Spinal cord (tissue), 9 donors: ENCODE measurements at regions not wholly inside any gene's neighbourhood (a gene's known extent, or its start where the extent isn't known, plus 50 kb on each side); places are given as distances from the start of the nearest gene placed in this dataset.
A peak's percentile ranks its signal among the peaks of the same experiment; 100 is the strongest.
"Not testable (repeated sequence)": the region's sequence is repeated elsewhere in the genome, so short reads cannot be mapped to it uniquely, and the experiment has no call there.

Experiments used
- DNase-seq, 6 donors: peaks; one replicate each; pipeline versions ENCODE4 v3.0.0 to v3.0.0-alpha.2; 2013 to 2015; ENCODE audit warnings: low spot score in 6 of 6, low read depth in 4 of 6
- H3K27ac ChIP-seq: one replicate; pipeline ENCODE4 v1.5.1; 2013; ENCODE audit warnings: low read depth, low read length, control low read depth
- H3K27me3 ChIP-seq: one replicate; pipeline ENCODE4 v1.6.1; 2013; ENCODE audit warnings: low read length; ENCODE audit not compliant: control insufficient read depth, insufficient read depth
- H3K36me3 ChIP-seq: one replicate; pipeline ENCODE4 v1.6.1; 2013; ENCODE audit warnings: low read length; ENCODE audit not compliant: control insufficient read depth, insufficient read depth
- H3K4me1 ChIP-seq: one replicate; pipeline ENCODE4 v1.6.1; 2013; ENCODE audit warnings: low read length; ENCODE audit not compliant: control insufficient read depth, insufficient read depth
- H3K4me3 ChIP-seq: one replicate; pipeline ENCODE4 v1.5.1; 2013; ENCODE audit warnings: low read depth, low read length, control low read depth
- H3K9me3 ChIP-seq: one replicate; pipeline ENCODE4 v1.6.1; 2013; ENCODE audit warnings: low read length; ENCODE audit not compliant: control insufficient read depth, insufficient read depth
- WGBS: methylation state at CpG from one replicate; pipeline ENCODE4 v1.1.5; 2013; ENCODE audit warnings: missing lambda C conversion rate; ENCODE audit not compliant: insufficient coverage; 5-methylcytosine and 5-hydroxymethylcytosine counted together
- donor health status: healthy.

GRCh38 chr5:160493806-160494338 lies 72.2 kb downstream of the PTTG1 start:
- Histone ChIP-seq H3K27ac (no peak overlapping the region), H3K36me3 (no peaks in the 10 kb centered on the region), H3K4me3 (no peak overlapping the region), H3K27me3 (no peaks in the 10 kb centered on the region), H3K4me1 (no peaks in the 10 kb centered on the region), H3K9me3 (no peaks in the 10 kb centered on the region)
- DNase-seq = peak in 1 of 6 donors; percentile 45
- no CpG with 5 or more reads among the region's 2 CpGs for WGBS

- Histone ChIP-seq H3K9me3 (no peaks in the 10 kb centered on the region), H3K36me3 (no peaks in the 10 kb centered on the region), H3K4me3 (no peak overlapping the region), H3K27me3 (no peaks in the 10 kb centered on the region), H3K27ac (no peak overlapping the region), H3K4me1 (no peaks in the 10 kb centered on the region)
- no peak for DNase-seq
- no CpG with 5 or more reads among the region's 4 CpGs for WGBS
These were observed 72.8 kb downstream of the PTTG1 start for GRCh38 chr5:160494451-160494850.

- no peak for DNase-seq
- H3K4me1 ChIP-seq = no peaks in the 10 kb centered on the region
- 85% methylated on average over 5 of the region's 6 CpGs for WGBS
- H3K27ac ChIP-seq = no peak overlapping the region
- H3K27me3 ChIP-seq = no peaks in the 10 kb centered on the region
- H3K9me3 ChIP-seq = no peaks in the 10 kb centered on the region
- no peak overlapping the region for H3K4me3 ChIP-seq
- no peaks in the 10 kb centered on the region for H3K36me3 ChIP-seq
These were observed 74.7 kb downstream of the PTTG1 start for GRCh38 chr5:160496334-160496733.

- Histone ChIP-seq H3K27me3 (no peaks in the 10 kb centered on the region), H3K9me3 (no peaks in the 10 kb centered on the region), H3K4me3 (no peak overlapping the region), H3K27ac (no peak overlapping the region), H3K4me1 (no peaks in the 10 kb centered on the region), H3K36me3 (no peaks in the 10 kb centered on the region)
- no peak for DNase-seq
- WGBS = 100% methylated on average over 4 of the region's 5 CpGs
These were observed 75.1 kb downstream of the PTTG1 start for GRCh38 chr5:160496784-160497183.

- 80% methylated on average over 1 of the region's 2 CpGs for WGBS
- no peak overlapping the region for H3K4me3 ChIP-seq
These were observed 76.2 kb downstream of the PTTG1 start for GRCh38 chr5:160497878-160498277.

GRCh38 chr5:160498441-160499043 lies 76.9 kb downstream of the PTTG1 start:
- H3K36me3 ChIP-seq, H3K9me3 ChIP-seq, DNase-seq, H3K27ac ChIP-seq, H3K27me3 ChIP-seq, H3K4me3 ChIP-seq, H3K4me1 ChIP-seq: not testable (repeated sequence)
- 90% methylated on average over 2 of the region's 21 CpGs for WGBS

More at GRCh38 chr5:160497878-160498277, 76.2 kb downstream of the PTTG1 start:
- H3K4me1 ChIP-seq = no peaks in the 10 kb centered on the region
- H3K9me3 ChIP-seq = no peaks in the 10 kb centered on the region
- no peaks in the 10 kb centered on the region for H3K27me3 ChIP-seq
- H3K27ac ChIP-seq = no peak overlapping the region
- H3K36me3 ChIP-seq = no peaks in the 10 kb centered on the region
- no peak for DNase-seq

- Histone ChIP-seq H3K27me3 (no peaks in the 10 kb centered on the region), H3K27ac (no peak overlapping the region), H3K4me3 (no peak overlapping the region), H3K4me1 (peaks cover 11% of the 10 kb centered on the region), H3K36me3 (no peaks in the 10 kb centered on the region), H3K9me3 (no peaks in the 10 kb centered on the region)
- DNase-seq = no peak
- WGBS = 60% methylated on average over 4 of the region's 6 CpGs
These were observed 79.4 kb downstream of the PTTG1 start for GRCh38 chr5:160500786-160501779.

- H3K9me3 ChIP-seq = no peaks in the 10 kb centered on the region
- H3K36me3 ChIP-seq = no peaks in the 10 kb centered on the region
- H3K27ac ChIP-seq = no peak overlapping the region
- no peak for DNase-seq
- peaks cover 20% of the 10 kb centered on the region for H3K4me1 ChIP-seq
- 50% methylated on average over 2 of the region's 2 CpGs for whole genome bisulfite sequencing
- H3K4me3 ChIP-seq = no peak overlapping the region
- H3K27me3 ChIP-seq = no peaks in the 10 kb centered on the region
These were observed 83.3 kb downstream of the PTTG1 start for GRCh38 chr5:160504906-160505305.

- WGBS = 61% methylated on average over 11 of the region's 18 CpGs
- DNase-seq = peak in 5 of 6 donors; percentile 64 to 97 (median 72)
- Histone ChIP-seq H3K4me3 (no peak overlapping the region), H3K4me1 (peaks cover 22% of the 10 kb centered on the region), H3K36me3 (no peaks in the 10 kb centered on the region), H3K27ac (no peak overlapping the region), H3K9me3 (no peaks in the 10 kb centered on the region), H3K27me3 (no peaks in the 10 kb centered on the region)
These were observed 84.7 kb downstream of the PTTG1 start for GRCh38 chr5:160506006-160507004.
